NB4 (cell line): ENCODE measurements at regions not wholly inside any gene's neighbourhood (a gene's known extent, or its start where the extent isn't known, plus 50 kb on each side); places are given as distances from the start of the nearest gene placed in this dataset.

Experiments used
- DNase-seq: peaks from one replicate; pipeline ENCODE4 v3.0.0; 2010; ENCODE audit warnings: low read depth
- H3K4me3 ChIP-seq: one replicate; pipeline ENCODE4 v1.5.1; 2011; ENCODE audit warnings: mild to moderate bottlenecking, low read depth, low read length, moderate library complexity
- CTCF ChIP-seq: IDR thresholded peaks from one replicate; pipeline ENCODE4 v1.5.1; 2012; ENCODE audit warnings: low read depth, low read length
- MAX ChIP-seq: IDR thresholded peaks from 2 replicates; pipeline ENCODE4 v1.6.1; 2011; ENCODE audit warnings: low read depth, low read length
- MYC ChIP-seq: IDR thresholded peaks from 2 replicates; pipeline ENCODE4 v1.6.1; 2011; ENCODE audit warnings: low read depth, low read length
- POLR2A ChIP-seq: IDR thresholded peaks from 2 replicates; pipeline ENCODE4 v1.6.1; 2011; ENCODE audit warnings: mild to moderate bottlenecking; ENCODE audit not compliant: insufficient read length; ENCODE audit errors: extremely low read depth

GRCh38 chr5:40274568-40274967, 405.1 kb upstream of the PTGER4 start:
- TF ChIP-seq MYC, result no peak
- TF ChIP-seq MAX, result no peak
- TF ChIP-seq CTCF, result no peak
- no peak for TF ChIP-seq POLR2A
- no peak overlapping the region for H3K4me3 ChIP-seq
- no peak for DNase-seq

GRCh38 chr5:40273936-40274335, 405.8 kb upstream of the PTGER4 start:
- no peak for DNase-seq
- TF ChIP-seq MAX, result no peak
- TF ChIP-seq CTCF, result no peak
- TF ChIP-seq POLR2A, result no peak
- no peak for TF ChIP-seq MYC
- H3K4me3 ChIP-seq, result no peak overlapping the region

- H3K4me3 ChIP-seq, result no peak overlapping the region
- no peak for DNase-seq
- TF ChIP-seq CTCF (no peak), MAX (no peak), MYC (no peak), POLR2A (no peak)
These were observed 408.2 kb upstream of the PTGER4 start for GRCh38 chr5:40271476-40271875.

- DNase-seq, result no peak
- H3K4me3 ChIP-seq, result no peak overlapping the region
- TF ChIP-seq MYC, result no peak
These were observed 409.4 kb upstream of the PTGER4 start for GRCh38 chr5:40270274-40270845.

- H3K4me3 ChIP-seq, result no peak overlapping the region
- no peak for DNase-seq
- TF ChIP-seq POLR2A (no peak), MAX (no peak), MYC (no peak), CTCF (no peak)
These were observed 411.6 kb upstream of the PTGER4 start for GRCh38 chr5:40268088-40268487.

- TF ChIP-seq MAX (no peak), CTCF (no peak)
- H3K4me3 ChIP-seq, result no peak overlapping the region
These were observed 412.8 kb upstream of the PTGER4 start for GRCh38 chr5:40266952-40267351.

More at GRCh38 chr5:40266952-40267351, 412.8 kb upstream of the PTGER4 start:
- DNase-seq, result no peak
